K562 (cell line): ENCODE measurements at regions not wholly inside any gene's neighbourhood (a gene's known extent, or its start where the extent isn't known, plus 50 kb on each side); places are given as distances from the start of the nearest gene placed in this dataset.

ENCODE experiments used
- CHD1 ChIP-seq: fragments of 200-600 bp; sonication (generic); IDR thresholded peaks from one replicate; pipeline ENCODE4 v1.6.1; 2012; ENCODE audit warnings: mild to moderate bottlenecking, moderate library complexity, low read length, inconsistent platforms
- DACH1 ChIP-seq: fragments of 450-650 bp; IDR thresholded peaks from 2 replicates; pipeline ENCODE4 v1.6.1; 2018; ENCODE audit not compliant: partially characterized antibody
- GATAD2A ChIP-seq: fragments of 450-650 bp; IDR thresholded peaks from 2 replicates; pipeline ENCODE4 v1.6.1; 2017
- HMGN3 ChIP-seq: IDR thresholded peaks from 2 replicates; pipeline ENCODE4 v1.6.1; 2011; ENCODE audit warnings: borderline replicate concordance, low read depth, mild to moderate bottlenecking, mixed read lengths, low read length; ENCODE audit not compliant: insufficient read length; ENCODE audit errors: extremely low read depth
- KDM5B ChIP-seq: fragments of 200-600 bp; sonication (generic); IDR thresholded peaks from 2 replicates; pipeline ENCODE4 v1.6.1; 2012; ENCODE audit warnings: low read depth, mild to moderate bottlenecking, moderate library complexity, low read length, control low read depth, inconsistent platforms; ENCODE audit not compliant: insufficient replicate concordance
- NCOA4 ChIP-seq: fragments of 450-650 bp; IDR thresholded peaks from 2 replicates; pipeline ENCODE4 v1.6.1; 2018; ENCODE audit warnings: mild to moderate bottlenecking; ENCODE audit not compliant: partially characterized antibody
- NEUROD1 ChIP-seq: fragments of 150-350 bp; IDR thresholded peaks from 2 replicates; pipeline ENCODE4 v1.6.1; 2014; ENCODE audit warnings: borderline replicate concordance, low read length, low read depth; ENCODE audit not compliant: partially characterized antibody
- NFE2 ChIP-seq: IDR thresholded peaks from 2 replicates; pipeline ENCODE4 v1.6.1; 2014; ENCODE audit warnings: antibody characterized with exemption, low read depth
- ZFPM2 ChIP-seq: fragments of 250-450 bp; sonication (Bioruptor Pico); IDR thresholded peaks from 2 replicates; pipeline ENCODE4 v1.5.1; 2022; ENCODE audit warnings: mild to moderate bottlenecking
- ZNF561 ChIP-seq: fragments of 450-650 bp; formaldehyde crosslinking; conservative IDR thresholded peaks from 2 replicates; pipeline ENCODE4 v1.4.0; 2020; ENCODE audit warnings: mild to moderate bottlenecking, moderate library complexity
- TF ChIP-seq, protein P1 (sequence below): sonication (generic); formaldehyde crosslinking; IDR thresholded peaks from 2 replicates; pipeline ENCODE4 v1.8.0; 2022; ENCODE audit warnings: mild to moderate bottlenecking, missing genetic modification reagents
- TF ChIP-seq, protein P2 (sequence below): fragments of 450-650 bp; IDR thresholded peaks from 2 replicates; pipeline ENCODE4 v1.6.1; 2016; ENCODE audit warnings: low read depth, mild to moderate bottlenecking, moderate library complexity
- TF ChIP-seq, protein P3 (sequence below), 2 experiments: fragments of 450-650 bp in 1 of 2; sonication (generic) in 1 of 2; formaldehyde crosslinking in 1 of 2; IDR thresholded peaks in 1 of 2; conservative IDR thresholded peaks in 1 of 2; 2 replicates each; pipeline versions ENCODE4 v1.6.1 to v1.8.1; 2016 to 2023; ENCODE audit warnings: mild to moderate bottlenecking in 2 of 2, moderate library complexity in 2 of 2, inconsistent platforms in 1 of 2, missing genetic modification reagents in 1 of 2
- TF ChIP-seq, protein P4 (sequence below): fragments of 250-450 bp; sonication (Bioruptor Pico); IDR thresholded peaks from 2 replicates; pipeline ENCODE4 v1.8.0; 2021; ENCODE audit warnings: mild to moderate bottlenecking, moderate library complexity
- TF ChIP-seq, protein P5 (sequence below): fragments of 450-650 bp; IDR thresholded peaks from 2 replicates; pipeline ENCODE4 v1.6.1; 2014; ENCODE audit warnings: low read depth, mild to moderate bottlenecking, moderate library complexity, borderline replicate concordance

DNA sequence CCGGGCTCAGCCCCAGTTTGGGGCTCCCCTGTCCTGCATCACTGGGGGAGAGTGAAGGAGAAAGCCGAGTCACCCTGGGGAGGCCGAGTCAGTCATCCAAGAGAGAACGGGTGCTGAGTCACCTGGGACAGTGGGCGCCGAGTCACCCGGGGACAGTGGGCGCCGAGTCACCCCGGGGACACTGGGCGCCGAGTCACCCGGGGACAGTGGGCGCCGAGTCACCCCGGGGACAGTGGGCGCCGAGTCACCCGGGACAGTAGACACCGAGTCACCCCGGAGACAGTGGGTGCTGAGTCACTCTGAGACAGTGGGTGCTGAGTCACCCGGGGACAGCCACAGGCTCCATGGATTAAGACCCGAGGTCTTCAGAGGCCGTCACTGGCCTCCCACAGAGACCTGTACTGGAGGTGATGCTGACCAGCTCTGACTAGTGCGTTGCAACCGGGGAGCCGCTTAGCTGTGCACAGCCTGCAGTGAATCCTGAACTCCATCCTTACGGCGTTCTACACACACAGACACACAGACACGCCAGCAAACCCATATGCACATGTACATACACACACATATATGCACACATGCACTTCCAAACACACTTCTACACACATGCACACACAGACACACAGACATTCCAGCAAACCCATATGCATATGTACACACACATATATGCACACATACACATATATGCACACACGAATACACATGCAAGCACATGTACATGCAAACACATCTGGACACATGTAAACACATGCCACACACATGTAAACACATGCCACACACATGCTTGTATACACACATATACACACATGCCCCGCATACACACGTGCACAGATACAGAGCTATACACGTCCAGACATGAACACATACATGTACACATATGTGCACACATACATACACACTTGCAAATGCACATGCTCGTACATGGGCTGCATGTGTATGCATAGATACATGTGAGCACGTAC, 64.9 kb upstream of the GALNT9 start (continued):
- TF ChIP-seq, protein P1, sequence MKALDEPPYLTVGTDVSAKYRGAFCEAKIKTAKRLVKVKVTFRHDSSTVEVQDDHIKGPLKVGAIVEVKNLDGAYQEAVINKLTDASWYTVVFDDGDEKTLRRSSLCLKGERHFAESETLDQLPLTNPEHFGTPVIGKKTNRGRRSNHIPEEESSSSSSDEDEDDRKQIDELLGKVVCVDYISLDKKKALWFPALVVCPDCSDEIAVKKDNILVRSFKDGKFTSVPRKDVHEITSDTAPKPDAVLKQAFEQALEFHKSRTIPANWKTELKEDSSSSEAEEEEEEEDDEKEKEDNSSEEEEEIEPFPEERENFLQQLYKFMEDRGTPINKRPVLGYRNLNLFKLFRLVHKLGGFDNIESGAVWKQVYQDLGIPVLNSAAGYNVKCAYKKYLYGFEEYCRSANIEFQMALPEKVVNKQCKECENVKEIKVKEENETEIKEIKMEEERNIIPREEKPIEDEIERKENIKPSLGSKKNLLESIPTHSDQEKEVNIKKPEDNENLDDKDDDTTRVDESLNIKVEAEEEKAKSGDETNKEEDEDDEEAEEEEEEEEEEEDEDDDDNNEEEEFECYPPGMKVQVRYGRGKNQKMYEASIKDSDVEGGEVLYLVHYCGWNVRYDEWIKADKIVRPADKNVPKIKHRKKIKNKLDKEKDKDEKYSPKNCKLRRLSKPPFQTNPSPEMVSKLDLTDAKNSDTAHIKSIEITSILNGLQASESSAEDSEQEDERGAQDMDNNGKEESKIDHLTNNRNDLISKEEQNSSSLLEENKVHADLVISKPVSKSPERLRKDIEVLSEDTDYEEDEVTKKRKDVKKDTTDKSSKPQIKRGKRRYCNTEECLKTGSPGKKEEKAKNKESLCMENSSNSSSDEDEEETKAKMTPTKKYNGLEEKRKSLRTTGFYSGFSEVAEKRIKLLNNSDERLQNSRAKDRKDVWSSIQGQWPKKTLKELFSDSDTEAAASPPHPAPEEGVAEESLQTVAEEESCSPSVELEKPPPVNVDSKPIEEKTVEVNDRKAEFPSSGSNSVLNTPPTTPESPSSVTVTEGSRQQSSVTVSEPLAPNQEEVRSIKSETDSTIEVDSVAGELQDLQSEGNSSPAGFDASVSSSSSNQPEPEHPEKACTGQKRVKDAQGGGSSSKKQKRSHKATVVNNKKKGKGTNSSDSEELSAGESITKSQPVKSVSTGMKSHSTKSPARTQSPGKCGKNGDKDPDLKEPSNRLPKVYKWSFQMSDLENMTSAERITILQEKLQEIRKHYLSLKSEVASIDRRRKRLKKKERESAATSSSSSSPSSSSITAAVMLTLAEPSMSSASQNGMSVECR (CRISPR knock-in tag): peak; percentile 26; the same call in 1 of the 2 replicates
- TF ChIP-seq CHD1 (no peak), KDM5B (no peak), NCOA4 (no peak), ZNF561 (CRISPR knock-in tag) (no peak), ZFPM2 (no peak), NEUROD1 (no peak), GATAD2A (peak; percentile 81), NFE2 (peak; percentile 58), DACH1 (no peak), HMGN3 (no peak)
- TF ChIP-seq, protein P2, sequence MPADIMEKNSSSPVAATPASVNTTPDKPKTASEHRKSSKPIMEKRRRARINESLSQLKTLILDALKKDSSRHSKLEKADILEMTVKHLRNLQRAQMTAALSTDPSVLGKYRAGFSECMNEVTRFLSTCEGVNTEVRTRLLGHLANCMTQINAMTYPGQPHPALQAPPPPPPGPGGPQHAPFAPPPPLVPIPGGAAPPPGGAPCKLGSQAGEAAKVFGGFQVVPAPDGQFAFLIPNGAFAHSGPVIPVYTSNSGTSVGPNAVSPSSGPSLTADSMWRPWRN: no peak
- TF ChIP-seq, protein P3, sequence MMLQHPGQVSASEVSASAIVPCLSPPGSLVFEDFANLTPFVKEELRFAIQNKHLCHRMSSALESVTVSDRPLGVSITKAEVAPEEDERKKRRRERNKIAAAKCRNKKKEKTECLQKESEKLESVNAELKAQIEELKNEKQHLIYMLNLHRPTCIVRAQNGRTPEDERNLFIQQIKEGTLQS (IDR thresholded peaks at IDR 0.05): peak; percentile 88
- TF ChIP-seq, protein P3 (CRISPR knock-in tag; conservative IDR thresholded peaks at IDR 0.05): peak; percentile 79; the same call in 1 of the 2 replicates
- TF ChIP-seq, protein P4, sequence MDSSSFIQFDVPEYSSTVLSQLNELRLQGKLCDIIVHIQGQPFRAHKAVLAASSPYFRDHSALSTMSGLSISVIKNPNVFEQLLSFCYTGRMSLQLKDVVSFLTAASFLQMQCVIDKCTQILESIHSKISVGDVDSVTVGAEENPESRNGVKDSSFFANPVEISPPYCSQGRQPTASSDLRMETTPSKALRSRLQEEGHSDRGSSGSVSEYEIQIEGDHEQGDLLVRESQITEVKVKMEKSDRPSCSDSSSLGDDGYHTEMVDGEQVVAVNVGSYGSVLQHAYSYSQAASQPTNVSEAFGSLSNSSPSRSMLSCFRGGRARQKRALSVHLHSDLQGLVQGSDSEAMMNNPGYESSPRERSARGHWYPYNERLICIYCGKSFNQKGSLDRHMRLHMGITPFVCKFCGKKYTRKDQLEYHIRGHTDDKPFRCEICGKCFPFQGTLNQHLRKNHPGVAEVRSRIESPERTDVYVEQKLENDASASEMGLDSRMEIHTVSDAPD: no peak
- TF ChIP-seq, protein P5, sequence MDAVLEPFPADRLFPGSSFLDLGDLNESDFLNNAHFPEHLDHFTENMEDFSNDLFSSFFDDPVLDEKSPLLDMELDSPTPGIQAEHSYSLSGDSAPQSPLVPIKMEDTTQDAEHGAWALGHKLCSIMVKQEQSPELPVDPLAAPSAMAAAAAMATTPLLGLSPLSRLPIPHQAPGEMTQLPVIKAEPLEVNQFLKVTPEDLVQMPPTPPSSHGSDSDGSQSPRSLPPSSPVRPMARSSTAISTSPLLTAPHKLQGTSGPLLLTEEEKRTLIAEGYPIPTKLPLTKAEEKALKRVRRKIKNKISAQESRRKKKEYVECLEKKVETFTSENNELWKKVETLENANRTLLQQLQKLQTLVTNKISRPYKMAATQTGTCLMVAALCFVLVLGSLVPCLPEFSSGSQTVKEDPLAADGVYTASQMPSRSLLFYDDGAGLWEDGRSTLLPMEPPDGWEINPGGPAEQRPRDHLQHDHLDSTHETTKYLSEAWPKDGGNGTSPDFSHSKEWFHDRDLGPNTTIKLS: no peak
